Effector memory CD4-positive, alpha-beta T cell (primary cell): ENCODE measurements at regions not wholly inside any gene's neighbourhood (a gene's known extent, or its start where the extent isn't known, plus 50 kb on each side); places are given as distances from the start of the nearest gene placed in this dataset.

Experiments used
- DNase-seq, 3 donors: peaks; one replicate each; pipeline ENCODE4 v3.0.0-alpha.2; 2020
- H3K27ac ChIP-seq: 2 replicates; pipeline ENCODE4 v1.7.0; 2013; ENCODE audit warnings: mild to moderate bottlenecking, low read length, moderate library complexity; ENCODE audit not compliant: insufficient read depth, poor library complexity, severe bottlenecking
- H3K27me3 ChIP-seq: replicated peaks from 2 replicates; pipeline ENCODE4 v1.7.0; 2013; ENCODE audit warnings: mild to moderate bottlenecking, low read length; ENCODE audit not compliant: insufficient read depth, control insufficient read depth, poor library complexity, severe bottlenecking
- H3K36me3 ChIP-seq: 2 replicates; pipeline ENCODE4 v1.7.0; 2013; ENCODE audit warnings: mild to moderate bottlenecking, low read length, moderate library complexity; ENCODE audit not compliant: control insufficient read depth, insufficient read depth
- H3K4me1 ChIP-seq: 2 replicates; pipeline ENCODE4 v1.7.0; 2013; ENCODE audit warnings: low read length, mild to moderate bottlenecking; ENCODE audit not compliant: control insufficient read depth, insufficient read depth, poor library complexity, severe bottlenecking
- H3K4me3 ChIP-seq: 2 replicates; pipeline ENCODE4 v1.7.0; 2013; ENCODE audit warnings: low read length, low read depth, mild to moderate bottlenecking; ENCODE audit not compliant: insufficient read depth, poor library complexity, severe bottlenecking
- H3K9me3 ChIP-seq: 2 replicates; pipeline ENCODE4 v1.7.0; 2013; ENCODE audit warnings: mild to moderate bottlenecking, low read length, moderate library complexity; ENCODE audit not compliant: control insufficient read depth

DNA sequence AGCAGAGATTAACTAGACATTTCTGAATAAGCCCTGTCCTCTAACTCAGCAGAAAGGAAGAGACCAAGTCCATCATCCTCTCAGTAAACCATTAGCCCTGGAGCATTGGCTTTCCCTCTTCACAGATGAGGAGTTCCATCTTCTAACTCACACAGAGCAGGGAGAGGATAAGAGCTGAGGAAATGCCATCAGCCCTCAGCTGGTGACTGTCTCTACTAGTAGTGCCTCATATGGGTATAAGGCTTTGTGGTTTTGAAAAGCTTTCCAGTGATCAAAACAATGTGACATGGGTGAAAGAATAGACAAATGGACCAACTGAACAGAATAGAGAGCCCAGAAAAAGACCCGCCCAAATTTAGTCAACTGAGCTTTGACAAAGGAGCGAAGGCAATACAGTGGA lies 197.2 kb upstream of the NUDT4 start:
- Histone ChIP-seq H3K4me1 (no peaks in the 10 kb centered on the region), H3K27me3 (no peaks in the 10 kb centered on the region), H3K4me3 (no peak overlapping the region), H3K9me3 (no peaks in the 10 kb centered on the region), H3K27ac (no peak overlapping the region), H3K36me3 (no peaks in the 10 kb centered on the region)
- DNase-seq, result no peak

DNA sequence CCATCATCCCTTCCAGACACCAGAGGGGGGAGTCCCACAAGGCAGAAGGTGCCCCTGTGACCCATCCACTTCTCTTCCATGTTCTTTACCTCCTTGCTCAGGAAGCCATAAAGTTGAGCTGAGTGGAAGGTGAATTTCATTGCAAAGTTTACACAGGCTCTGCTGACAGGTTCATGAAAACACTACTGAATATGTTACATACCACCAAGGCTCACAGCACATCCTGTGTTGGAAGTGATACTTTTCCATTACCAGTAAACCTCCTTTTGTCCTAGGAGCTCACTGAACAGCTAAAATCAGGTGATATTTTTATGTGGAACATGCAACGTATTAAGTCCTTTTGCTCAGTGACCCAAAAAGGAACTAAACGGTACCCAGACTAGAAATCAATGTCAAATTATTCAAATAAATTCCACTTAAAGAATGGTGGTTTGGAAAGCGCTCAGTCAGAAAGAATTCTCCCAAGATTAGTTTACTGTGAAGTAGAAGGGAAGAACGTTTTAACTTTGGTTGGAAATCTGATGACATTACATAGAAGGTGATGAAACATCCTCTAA lies 196.2 kb upstream of the NUDT4 start:
- no peak for DNase-seq
- Histone ChIP-seq H3K4me3 (no peak overlapping the region), H3K9me3 (no peaks in the 10 kb centered on the region), H3K4me1 (no peaks in the 10 kb centered on the region), H3K36me3 (no peaks in the 10 kb centered on the region), H3K27me3 (no peaks in the 10 kb centered on the region), H3K27ac (no peak overlapping the region)

DNA sequence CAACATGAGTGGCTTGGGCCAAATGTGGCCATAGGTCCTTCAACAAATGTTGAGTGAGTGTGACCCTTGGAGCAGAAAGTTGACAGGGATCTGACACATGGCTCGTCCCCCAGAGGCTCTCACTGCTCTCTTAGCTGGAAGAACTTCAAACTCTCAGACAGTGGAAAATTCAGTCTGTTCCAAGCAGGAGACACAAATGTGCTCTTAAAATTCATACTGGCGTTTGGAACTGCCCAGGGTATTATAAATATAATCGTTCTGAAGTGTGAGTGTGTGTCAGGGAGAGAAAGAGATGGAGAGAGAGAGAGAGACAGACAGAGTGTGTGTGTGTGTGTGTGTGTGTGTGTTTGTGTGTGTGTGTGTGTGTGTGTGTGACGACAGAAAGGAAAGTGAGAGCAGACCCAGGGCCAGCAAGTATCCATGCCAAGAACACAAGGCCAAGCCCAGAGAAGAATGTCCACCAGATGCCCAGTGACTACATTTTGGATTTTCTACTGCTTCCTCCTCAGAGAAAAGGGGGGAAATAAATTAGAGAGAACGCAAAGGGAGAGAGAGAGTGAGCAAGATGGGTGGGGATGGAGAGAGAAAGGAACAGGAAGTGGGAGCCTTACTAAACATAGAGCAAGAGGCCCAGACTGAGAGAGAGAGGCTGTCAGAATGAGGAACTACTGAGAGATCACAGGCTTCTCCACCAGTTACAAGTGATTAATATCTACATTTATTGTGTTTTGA lies 193.6 kb upstream of the NUDT4 start:
- H3K4me3 ChIP-seq, result no peak overlapping the region
- no peaks in the 10 kb centered on the region for H3K36me3 ChIP-seq
- H3K4me1 ChIP-seq, result no peaks in the 10 kb centered on the region
- H3K27me3 ChIP-seq, result no peaks in the 10 kb centered on the region
- H3K9me3 ChIP-seq, result no peaks in the 10 kb centered on the region
- H3K27ac ChIP-seq, result no peak overlapping the region
- DNase-seq, result no peak

DNA sequence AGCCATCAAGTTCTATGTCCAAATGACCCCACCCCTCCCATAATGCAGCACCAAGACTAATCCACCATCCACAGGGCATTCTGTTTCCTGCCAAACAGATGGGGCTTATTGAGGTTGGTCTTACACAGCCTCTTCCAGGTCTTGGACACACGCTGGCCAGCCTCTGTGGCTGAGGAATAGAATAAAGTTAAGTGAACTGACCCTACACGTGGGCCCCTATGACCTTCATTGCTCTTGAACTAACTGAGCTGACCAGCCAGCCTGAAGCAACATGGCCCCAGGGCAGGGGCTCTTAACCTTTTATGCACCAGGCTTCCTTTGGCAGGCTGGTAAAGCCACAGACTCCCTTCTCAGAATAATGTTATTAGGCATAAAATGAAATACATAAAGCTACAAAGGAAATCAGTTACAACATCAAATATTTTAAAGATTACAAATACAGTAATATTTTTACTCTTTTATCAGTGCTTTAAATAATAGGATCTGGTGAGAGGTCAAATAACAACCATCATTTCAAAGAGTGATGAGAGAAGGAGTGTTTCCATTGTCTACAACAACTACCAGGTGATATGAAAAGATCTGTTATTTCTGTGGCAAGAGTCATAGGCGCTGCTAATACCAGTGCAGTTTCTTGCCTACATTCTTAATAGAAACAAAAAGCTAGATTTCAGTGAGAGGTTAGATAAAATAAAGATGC lies 192.9 kb upstream of the NUDT4 start:
- Histone ChIP-seq H3K4me3 (no peak overlapping the region), H3K36me3 (no peaks in the 10 kb centered on the region), H3K9me3 (no peaks in the 10 kb centered on the region), H3K4me1 (no peaks in the 10 kb centered on the region), H3K27me3 (no peaks in the 10 kb centered on the region), H3K27ac (no peak overlapping the region)
- DNase-seq, result no peak

DNA sequence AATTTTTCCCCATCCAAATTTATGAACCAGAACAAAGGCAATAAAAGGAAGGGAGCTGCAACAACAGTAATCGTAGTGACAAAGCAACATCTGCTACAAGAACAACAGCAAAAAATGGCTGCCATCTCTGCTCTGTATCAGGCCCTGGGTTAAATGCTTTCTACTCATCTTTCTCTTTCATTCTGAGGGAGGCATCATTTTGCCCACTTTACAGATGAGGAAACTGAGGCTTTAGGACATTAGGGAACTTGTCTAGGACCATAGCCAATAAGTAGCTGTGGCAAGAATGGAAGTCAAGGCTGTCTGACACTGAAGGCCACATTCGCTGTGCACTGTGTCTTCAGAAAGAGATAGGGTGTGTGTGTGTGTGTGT lies 192.4 kb upstream of the NUDT4 start:
- H3K9me3 ChIP-seq, result no peaks in the 10 kb centered on the region
- no peak overlapping the region for H3K27ac ChIP-seq
- H3K27me3 ChIP-seq, result no peaks in the 10 kb centered on the region
- no peak overlapping the region for H3K4me3 ChIP-seq
- no peaks in the 10 kb centered on the region for H3K4me1 ChIP-seq
- DNase-seq, result no peak
- H3K36me3 ChIP-seq, result no peaks in the 10 kb centered on the region

DNA sequence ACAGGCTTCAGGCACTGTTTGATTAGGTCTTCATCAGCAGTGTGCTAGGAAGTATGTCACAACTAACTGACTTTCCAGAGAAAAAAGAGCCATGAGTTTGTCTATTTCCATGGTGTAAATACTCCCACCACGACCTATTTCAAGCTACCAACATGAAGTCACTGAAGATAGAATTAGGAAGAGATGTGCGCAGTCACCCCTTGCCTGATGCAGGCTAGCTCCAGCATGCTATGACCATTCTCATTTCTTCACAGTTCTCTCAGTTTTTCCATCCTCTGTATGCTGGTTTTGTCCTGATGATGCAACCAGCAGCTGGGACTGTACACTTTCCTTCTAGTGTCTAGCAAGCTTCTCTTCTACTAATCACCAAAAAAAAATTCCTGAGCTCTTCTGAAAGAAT lies 191.6 kb upstream of the NUDT4 start:
- Histone ChIP-seq H3K27me3 (no peaks in the 10 kb centered on the region), H3K4me1 (no peaks in the 10 kb centered on the region), H3K27ac (no peak overlapping the region), H3K4me3 (no peak overlapping the region), H3K9me3 (no peaks in the 10 kb centered on the region), H3K36me3 (no peaks in the 10 kb centered on the region)
- DNase-seq, result no peak

DNA sequence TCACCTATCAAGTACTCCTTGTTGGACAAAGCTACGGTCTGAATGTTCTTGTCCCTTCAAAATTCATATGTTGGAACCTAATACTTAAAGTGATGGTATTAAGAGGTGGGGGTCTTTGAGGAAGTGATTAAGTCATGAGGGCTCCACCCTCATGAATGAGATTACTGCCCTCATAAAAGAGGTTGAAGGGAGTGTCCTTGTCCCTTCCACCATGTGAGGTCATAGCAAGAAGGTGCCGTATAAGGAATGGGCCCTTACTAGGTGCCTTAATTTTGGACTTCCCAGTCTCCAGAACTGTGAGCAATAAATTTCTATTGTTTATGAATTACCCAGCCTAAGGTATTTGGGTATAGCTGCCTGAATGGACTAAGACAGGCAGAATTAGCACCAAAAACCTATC lies 191.1 kb upstream of the NUDT4 start:
- DNase-seq, result no peak
- Histone ChIP-seq H3K27me3 (no peaks in the 10 kb centered on the region), H3K9me3 (no peaks in the 10 kb centered on the region), H3K27ac (no peak overlapping the region), H3K4me1 (no peaks in the 10 kb centered on the region), H3K36me3 (no peaks in the 10 kb centered on the region), H3K4me3 (no peak overlapping the region)

DNA sequence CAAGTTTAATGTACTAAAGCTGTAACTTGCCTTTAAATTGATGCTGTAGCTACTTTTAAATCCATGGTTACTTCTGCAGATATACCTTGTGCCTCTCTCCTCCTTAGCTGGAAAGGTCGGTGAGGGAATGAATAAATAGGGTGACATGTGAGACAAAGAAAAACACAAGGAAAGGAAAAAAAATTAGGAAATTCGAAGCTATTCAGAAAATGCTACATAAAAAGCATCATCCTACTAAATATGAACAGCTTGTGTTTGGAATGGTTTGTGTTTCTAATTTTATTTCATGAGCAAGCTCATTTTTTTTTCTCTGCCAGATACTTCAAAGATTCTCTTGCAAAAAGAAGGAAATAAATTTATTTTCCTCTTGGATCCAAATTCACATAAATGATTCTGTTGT lies 186.3 kb upstream of the NUDT4 start:
- Histone ChIP-seq H3K4me3 (no peak overlapping the region), H3K27ac (no peak overlapping the region), H3K4me1 (no peaks in the 10 kb centered on the region)

DNA sequence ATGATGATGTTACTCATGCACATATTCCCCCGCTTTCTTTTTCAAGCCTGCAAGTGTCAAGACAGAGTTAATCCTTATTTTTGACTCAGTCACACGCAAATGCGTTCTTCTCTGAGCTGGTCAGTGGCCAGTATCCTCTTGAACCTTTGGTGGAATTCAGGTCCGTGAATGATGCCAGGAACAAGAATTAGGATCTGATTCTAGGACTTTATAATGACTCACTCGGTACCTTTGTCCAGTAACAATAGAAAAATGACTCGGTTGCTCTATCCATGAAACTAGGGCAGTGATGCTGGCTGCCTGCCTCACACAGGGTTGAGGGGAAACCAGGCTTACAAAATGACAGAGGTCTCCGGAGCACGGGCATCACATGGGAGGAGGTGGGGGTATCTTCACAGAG lies 185.8 kb upstream of the NUDT4 start:
- no peaks in the 10 kb centered on the region for H3K36me3 ChIP-seq
- H3K9me3 ChIP-seq, result no peaks in the 10 kb centered on the region
- H3K27ac ChIP-seq, result no peak overlapping the region
- H3K4me3 ChIP-seq, result no peak overlapping the region
- H3K27me3 ChIP-seq, result no peaks in the 10 kb centered on the region
- H3K4me1 ChIP-seq, result no peaks in the 10 kb centered on the region
- no peak for DNase-seq

More for the DNA sequence above, 186.3 kb upstream of the NUDT4 start:
- Histone ChIP-seq H3K9me3 (no peaks in the 10 kb centered on the region), H3K36me3 (no peaks in the 10 kb centered on the region), H3K27me3 (no peaks in the 10 kb centered on the region)
- no peak for DNase-seq

DNA sequence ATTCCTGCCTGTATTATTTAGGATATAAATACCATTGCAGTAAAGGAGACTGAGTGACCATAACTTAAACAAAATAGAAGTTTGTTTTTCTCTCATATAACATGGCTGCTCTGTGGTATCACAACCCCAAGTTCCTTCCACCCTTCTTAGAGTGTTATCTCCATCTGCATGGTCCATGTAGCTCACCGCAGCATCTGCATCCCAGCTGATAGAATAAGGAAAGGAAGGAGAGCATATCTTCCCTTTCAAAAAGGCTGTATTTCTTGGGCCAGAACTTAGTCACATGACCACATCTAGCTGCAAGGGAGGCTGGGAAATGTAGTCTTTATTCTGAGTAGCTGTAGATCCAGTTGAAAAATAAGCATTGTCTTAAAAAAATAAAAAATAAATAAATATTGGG lies 184.8 kb upstream of the NUDT4 start:
- Histone ChIP-seq H3K36me3 (no peaks in the 10 kb centered on the region), H3K27me3 (no peaks in the 10 kb centered on the region), H3K27ac (no peak overlapping the region), H3K4me1 (no peaks in the 10 kb centered on the region), H3K9me3 (no peaks in the 10 kb centered on the region), H3K4me3 (no peak overlapping the region)
- no peak for DNase-seq
